Astrocyte (in vitro differentiated cells and primary cell): ENCODE measurements at regions not wholly inside any gene's neighbourhood (a gene's known extent, or its start where the extent isn't known, plus 50 kb on each side); places are given as distances from the start of the nearest gene placed in this dataset.
A peak's percentile ranks its signal among the peaks of the same experiment; 100 is the strongest.

ENCODE experiments used
- DNase-seq: peaks from one replicate; pipeline ENCODE4 v3.0.0-alpha.2; 2010; ENCODE audit warnings: low read depth
- FAIRE-seq: peaks from 2 replicates; lab custom pipeline; 2011; peaks lifted over from hg19 to GRCh38; lab: Jason Lieb, UNC
- H2AFZ ChIP-seq: 2 replicates; pipeline ENCODE4 v1.6.0; 2012; ENCODE audit warnings: low read depth, low read length, inconsistent platforms
- H3K27ac ChIP-seq: 2 replicates; pipeline ENCODE4 v1.5.1; 2011; ENCODE audit warnings: low read depth, low read length, inconsistent platforms
- H3K27me3 ChIP-seq: 2 replicates; pipeline ENCODE4 v1.6.0; 2011; ENCODE audit warnings: low read length, inconsistent platforms; ENCODE audit not compliant: insufficient read depth
- H3K36me3 ChIP-seq: 2 replicates; pipeline ENCODE4 v1.5.1; 2011; ENCODE audit warnings: low read length, inconsistent platforms; ENCODE audit not compliant: insufficient read depth
- H3K4me1 ChIP-seq: 2 replicates; pipeline ENCODE4 v1.5.1; 2011; ENCODE audit warnings: low read length, inconsistent platforms; ENCODE audit not compliant: insufficient read depth
- H3K4me2 ChIP-seq: 2 replicates; pipeline ENCODE4 v1.6.0; 2012; ENCODE audit warnings: low read length, inconsistent platforms
- H3K4me3 ChIP-seq: 2 replicates; pipeline ENCODE4 v1.5.1; 2011; ENCODE audit warnings: low read depth, mild to moderate bottlenecking, low read length, inconsistent platforms; ENCODE audit not compliant: insufficient read depth
- H3K79me2 ChIP-seq: 2 replicates; pipeline ENCODE4 v1.6.0; 2012; ENCODE audit warnings: mild to moderate bottlenecking, low read length, inconsistent platforms; ENCODE audit not compliant: insufficient read depth
- H3K9ac ChIP-seq: 2 replicates; pipeline ENCODE4 v1.6.0; 2012; ENCODE audit warnings: mild to moderate bottlenecking, low read length, inconsistent platforms
- H3K9me3 ChIP-seq: 2 replicates; pipeline ENCODE4 v1.5.1; 2012; ENCODE audit warnings: low read depth, mild to moderate bottlenecking, low read length, inconsistent platforms; ENCODE audit not compliant: insufficient read depth
- H4K20me1 ChIP-seq: 2 replicates; pipeline ENCODE4 v1.6.0; 2012; ENCODE audit warnings: low read length, inconsistent platforms; ENCODE audit not compliant: insufficient read depth
- H3K27ac Mint-ChIP-seq: one replicate; pipeline ENCODE4 v1.8.0; 2021; ENCODE audit warnings: mild to moderate bottlenecking, mixed read lengths; ENCODE audit not compliant: unreplicated experiment
- H3K27me3 Mint-ChIP-seq: one replicate; pipeline ENCODE4 v1.8.0; 2021; ENCODE audit warnings: low read depth, mixed read lengths; ENCODE audit not compliant: unreplicated experiment
- H3K36me3 Mint-ChIP-seq: one replicate; pipeline ENCODE4 v1.8.0; 2021; ENCODE audit warnings: low read depth, mixed read lengths; ENCODE audit not compliant: unreplicated experiment
- H3K4me1 Mint-ChIP-seq: one replicate; pipeline ENCODE4 v1.8.0; 2021; ENCODE audit warnings: low read depth, mixed read lengths; ENCODE audit not compliant: unreplicated experiment
- H3K4me3 Mint-ChIP-seq: one replicate; pipeline ENCODE4 v1.8.0; 2021; ENCODE audit warnings: mild to moderate bottlenecking, moderate library complexity, mixed read lengths; ENCODE audit not compliant: unreplicated experiment
- H3K9me3 Mint-ChIP-seq: one replicate; pipeline ENCODE4 v1.8.0; 2021; ENCODE audit warnings: mild to moderate bottlenecking, mixed read lengths; ENCODE audit not compliant: unreplicated experiment
- EZH2 ChIP-seq: IDR thresholded peaks from 2 replicates; pipeline ENCODE4 v1.6.1; 2012; ENCODE audit warnings: mild to moderate bottlenecking, low read length, inconsistent platforms; ENCODE audit not compliant: insufficient read depth
- TF ChIP-seq, protein P1 (sequence below): IDR thresholded peaks from 2 replicates; pipeline ENCODE4 v1.5.1; 2011; ENCODE audit warnings: low read depth, mild to moderate bottlenecking, inconsistent platforms, low read length, moderate library complexity; ENCODE audit not compliant: insufficient read depth

DNA sequence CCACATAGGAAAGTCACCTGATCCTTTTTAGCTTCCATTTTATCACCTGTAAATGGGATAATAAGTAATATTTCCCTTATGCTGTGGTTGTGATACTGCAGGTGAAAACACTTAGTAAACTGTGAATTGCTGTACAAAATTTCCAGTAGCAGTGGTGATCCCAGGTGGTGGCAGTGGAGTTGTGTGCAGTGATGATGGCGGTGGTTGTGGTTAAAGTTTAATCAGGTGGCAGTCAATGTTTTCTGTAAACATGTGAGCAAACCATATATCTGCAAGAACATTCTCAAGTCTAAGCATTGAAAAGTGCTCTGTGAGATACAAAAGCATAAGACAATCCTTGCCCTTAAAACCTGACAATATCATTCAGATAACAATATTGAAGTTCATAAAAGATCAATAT lies 480.2 kb downstream of the RASEF start:
- H3K27me3 ChIP-seq, result no peaks in the 10 kb centered on the region
- no peak overlapping the region for H2AFZ ChIP-seq
- no peaks in the 10 kb centered on the region for H3K9me3 ChIP-seq
- H3K4me1 ChIP-seq, result no peaks in the 10 kb centered on the region
- H4K20me1 ChIP-seq, result no peaks in the 10 kb centered on the region
- no peaks in the 10 kb centered on the region for H3K36me3 Mint-ChIP-seq
- H3K4me2 ChIP-seq, result no peak overlapping the region
- peaks cover 7% of the 10 kb centered on the region for H3K4me1 Mint-ChIP-seq
- H3K27ac ChIP-seq, result no peak overlapping the region
- H3K36me3 ChIP-seq, result no peaks in the 10 kb centered on the region
- H3K79me2 ChIP-seq, result no peaks in the 10 kb centered on the region
- FAIRE-seq (no peak), DNase-seq (no peak)
- H3K9ac ChIP-seq, result no peak overlapping the region
- no peak overlapping the region for H3K4me3 ChIP-seq
- no peaks in the 10 kb centered on the region for H3K27me3 Mint-ChIP-seq
- TF ChIP-seq, protein P1, sequence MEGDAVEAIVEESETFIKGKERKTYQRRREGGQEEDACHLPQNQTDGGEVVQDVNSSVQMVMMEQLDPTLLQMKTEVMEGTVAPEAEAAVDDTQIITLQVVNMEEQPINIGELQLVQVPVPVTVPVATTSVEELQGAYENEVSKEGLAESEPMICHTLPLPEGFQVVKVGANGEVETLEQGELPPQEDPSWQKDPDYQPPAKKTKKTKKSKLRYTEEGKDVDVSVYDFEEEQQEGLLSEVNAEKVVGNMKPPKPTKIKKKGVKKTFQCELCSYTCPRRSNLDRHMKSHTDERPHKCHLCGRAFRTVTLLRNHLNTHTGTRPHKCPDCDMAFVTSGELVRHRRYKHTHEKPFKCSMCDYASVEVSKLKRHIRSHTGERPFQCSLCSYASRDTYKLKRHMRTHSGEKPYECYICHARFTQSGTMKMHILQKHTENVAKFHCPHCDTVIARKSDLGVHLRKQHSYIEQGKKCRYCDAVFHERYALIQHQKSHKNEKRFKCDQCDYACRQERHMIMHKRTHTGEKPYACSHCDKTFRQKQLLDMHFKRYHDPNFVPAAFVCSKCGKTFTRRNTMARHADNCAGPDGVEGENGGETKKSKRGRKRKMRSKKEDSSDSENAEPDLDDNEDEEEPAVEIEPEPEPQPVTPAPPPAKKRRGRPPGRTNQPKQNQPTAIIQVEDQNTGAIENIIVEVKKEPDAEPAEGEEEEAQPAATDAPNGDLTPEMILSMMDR, result no peak
- TF ChIP-seq EZH2, result no peak
- peaks cover 2% of the 10 kb centered on the region for H3K9me3 Mint-ChIP-seq
- H3K27ac Mint-ChIP-seq, result no peak overlapping the region
- no peak overlapping the region for H3K4me3 Mint-ChIP-seq

DNA sequence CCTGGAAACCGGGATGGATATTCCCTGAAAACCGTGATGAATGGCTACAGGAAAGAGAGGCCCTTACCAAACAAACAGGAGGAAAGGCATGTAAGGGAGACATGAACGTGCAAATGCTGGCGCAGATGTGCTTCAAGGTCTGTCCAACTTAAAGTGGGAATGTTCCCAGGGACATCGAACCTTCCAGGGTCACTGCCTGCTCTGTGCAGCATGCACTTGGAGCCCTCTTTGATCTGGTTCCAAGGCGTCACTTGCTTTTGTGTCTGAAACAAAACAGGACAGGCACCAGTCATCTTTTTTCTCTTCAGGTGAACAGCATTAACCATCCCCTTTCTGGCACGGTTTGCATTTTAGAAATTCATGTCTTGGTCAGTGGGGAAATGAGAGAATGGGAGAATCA lies 479.4 kb downstream of the RASEF start:
- Mint-ChIP-seq H3K36me3 (no peaks in the 10 kb centered on the region), H3K27ac (no peak overlapping the region), H3K9me3 (peaks cover 2% of the 10 kb centered on the region), H3K27me3 (no peaks in the 10 kb centered on the region), H3K4me3 (no peak overlapping the region), H3K4me1 (peaks cover 7% of the 10 kb centered on the region)
- Histone ChIP-seq H3K4me2 (no peak overlapping the region), H3K27ac (no peak overlapping the region), H2AFZ (no peak overlapping the region), H3K79me2 (no peaks in the 10 kb centered on the region), H3K9ac (no peak overlapping the region), H3K4me3 (no peak overlapping the region), H4K20me1 (no peaks in the 10 kb centered on the region), H3K4me1 (no peaks in the 10 kb centered on the region), H3K9me3 (no peaks in the 10 kb centered on the region), H3K27me3 (no peaks in the 10 kb centered on the region), H3K36me3 (no peaks in the 10 kb centered on the region)
- TF ChIP-seq EZH2, result no peak
- FAIRE-seq (no peak), DNase-seq (no peak)

DNA sequence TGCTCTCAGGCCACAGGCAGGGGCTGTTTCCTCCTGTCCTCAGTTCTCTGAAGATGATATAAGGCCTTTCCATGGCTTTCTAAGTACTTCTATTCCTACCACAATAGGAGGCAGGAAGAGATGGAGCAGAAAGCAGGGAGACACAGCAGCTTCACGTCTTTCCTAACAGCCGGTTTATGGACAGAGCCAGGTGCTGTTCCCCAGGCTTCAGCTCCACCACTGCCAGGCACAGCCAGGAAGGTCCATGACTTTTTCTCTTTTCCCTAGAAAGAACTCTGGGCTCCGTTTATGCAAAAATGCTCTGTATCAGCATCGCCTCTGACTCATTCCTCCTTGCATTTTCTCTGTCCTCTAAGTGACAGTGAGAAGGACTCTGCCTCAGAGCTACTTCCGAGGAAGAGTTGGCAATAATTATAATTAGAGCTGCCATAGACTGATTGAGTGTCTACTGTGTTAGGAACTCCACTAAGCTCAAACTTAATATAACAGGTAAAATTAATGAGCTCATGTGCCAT lies 478.5 kb downstream of the RASEF start:
- H3K4me1 Mint-ChIP-seq, result peaks cover 7% of the 10 kb centered on the region
- no peaks in the 10 kb centered on the region for H3K36me3 Mint-ChIP-seq
- no peak for FAIRE-seq

More for the DNA sequence above, 478.5 kb downstream of the RASEF start:
- Histone ChIP-seq H4K20me1 (no peaks in the 10 kb centered on the region), H3K4me2 (no peak overlapping the region), H3K9me3 (no peaks in the 10 kb centered on the region), H3K79me2 (no peaks in the 10 kb centered on the region), H3K27me3 (no peaks in the 10 kb centered on the region), H3K9ac (no peak overlapping the region), H2AFZ (no peak overlapping the region), H3K4me3 (no peak overlapping the region), H3K36me3 (no peaks in the 10 kb centered on the region), H3K27ac (no peak overlapping the region), H3K4me1 (no peaks in the 10 kb centered on the region)
- TF ChIP-seq, protein P1, result no peak
- TF ChIP-seq EZH2, result no peak
- no peaks in the 10 kb centered on the region for H3K27me3 Mint-ChIP-seq
- peak; percentile 26 for DNase-seq
- H3K4me3 Mint-ChIP-seq, result no peak overlapping the region
- peaks cover under 1% of the 10 kb centered on the region for H3K9me3 Mint-ChIP-seq
- H3K27ac Mint-ChIP-seq, result no peak overlapping the region
